ENCODE measurements at regions not wholly inside any gene's neighbourhood (a gene's known extent, or its start where the extent isn't known, plus 50 kb on each side); places are given as distances from the start of the nearest gene placed in this dataset.

GRCh38 chr9:32171339-32171738 lies 213.1 kb upstream of the ACO1 start:
- TF ChIP-seq CTCF (IDR thresholded peaks at IDR 0.05) (no peak), POLR2A (IDR thresholded peaks at IDR 0.05) (no peak)
